ENCODE measurements at regions not wholly inside any gene's neighbourhood (a gene's known extent, or its start where the extent isn't known, plus 50 kb on each side); places are given as distances from the start of the nearest gene placed in this dataset.
"Not testable (repeated sequence)": the region's sequence is repeated elsewhere in the genome, so short reads cannot be mapped to it uniquely, and the experiment has no call there.

DNA sequence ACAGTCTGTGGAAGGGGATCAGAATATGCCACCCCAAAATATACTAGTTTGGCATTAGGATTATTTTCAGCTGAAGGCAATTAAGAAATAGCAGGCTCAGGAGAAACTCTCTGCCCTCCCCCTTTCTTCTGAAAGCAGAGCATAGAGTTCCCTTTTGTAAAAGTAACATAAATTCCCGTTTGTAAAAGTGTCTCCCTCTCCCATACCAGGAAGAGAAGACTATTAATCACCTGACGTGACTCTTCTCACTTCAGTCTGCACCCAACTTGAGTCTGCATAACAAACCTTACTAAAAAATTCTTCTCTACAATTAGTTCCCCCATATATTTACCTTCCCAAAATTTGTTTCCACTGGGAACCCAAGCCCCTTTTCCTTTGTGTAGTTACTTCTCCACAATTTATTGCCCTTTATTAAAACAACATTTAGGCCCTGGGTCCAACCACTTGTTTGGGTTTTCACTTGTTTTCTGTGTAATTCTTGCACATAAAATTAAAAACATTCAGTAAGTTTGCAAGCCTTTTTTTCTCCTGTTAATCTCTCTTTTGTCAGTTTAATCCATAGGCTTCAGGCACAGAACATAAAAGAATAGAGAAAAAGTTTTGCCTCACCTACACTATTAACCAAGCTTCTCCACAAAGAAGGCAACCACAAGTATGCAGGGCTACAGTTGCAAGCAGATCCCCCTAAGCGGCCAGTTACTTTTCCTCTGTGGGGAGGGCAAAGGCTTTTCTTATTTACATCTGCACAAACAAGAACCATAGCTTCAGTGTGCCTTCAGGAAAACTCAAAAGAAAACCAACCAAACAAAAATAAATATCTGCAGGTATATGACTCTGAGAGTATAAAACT is 73.8 kb upstream of the EPCAM start:
- DNase-seq = no peak

DNA sequence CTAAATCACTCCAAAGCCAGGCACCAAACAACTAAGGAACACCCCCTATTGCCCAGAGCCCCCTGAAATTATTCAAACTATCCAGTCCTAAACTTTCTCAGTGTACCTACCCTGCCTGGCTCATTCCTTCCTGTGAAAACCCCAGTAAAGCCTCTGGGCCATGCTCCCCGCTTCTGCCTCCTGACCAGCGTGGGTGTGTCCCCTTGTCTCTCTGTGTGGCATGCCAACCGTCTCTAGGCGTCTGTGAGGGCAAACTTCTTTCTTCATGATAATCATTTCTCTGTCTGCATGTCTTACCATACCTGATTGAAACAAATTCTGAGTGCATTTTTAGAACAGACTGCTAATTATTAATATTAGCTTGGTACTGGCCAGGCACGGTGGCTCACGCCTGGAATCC is 75.1 kb upstream of the EPCAM start:
- no peak for DNase-seq

- no peak for DNase-seq
These were observed 80.2 kb upstream of the EPCAM start for GRCh38 chr2:47288864-47289263.

GRCh38 chr2:47283659-47284058 is 85.5 kb upstream of the EPCAM start:
- DNase-seq = no peak

GRCh38 chr2:47282621-47283272 is 86.4 kb upstream of the EPCAM start:
- no peak for DNase-seq

DNA sequence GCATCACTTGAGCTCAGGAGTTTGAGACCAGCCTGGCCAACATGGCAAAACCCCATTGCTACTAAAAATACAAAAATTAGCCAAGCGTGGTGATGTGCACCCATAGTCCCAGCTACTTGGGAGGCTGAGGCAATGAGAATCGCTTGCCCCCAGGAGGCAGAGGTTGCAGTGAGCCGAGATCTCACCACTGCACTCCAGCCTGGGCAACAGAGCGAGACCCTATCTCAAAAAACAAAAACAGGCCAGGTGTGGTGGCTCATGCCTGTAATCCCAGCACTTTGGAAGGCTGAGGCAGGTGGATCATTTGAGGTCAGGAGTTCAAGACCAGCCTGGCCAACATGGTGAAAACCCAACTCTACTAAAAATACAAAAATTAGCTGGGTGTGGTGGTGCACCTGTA is 89.6 kb upstream of the EPCAM start:
- not testable (repeated sequence) for DNase-seq

GRCh38 chr2:47277987-47278386 is 91.1 kb upstream of the EPCAM start:
- no peak for DNase-seq

DNA sequence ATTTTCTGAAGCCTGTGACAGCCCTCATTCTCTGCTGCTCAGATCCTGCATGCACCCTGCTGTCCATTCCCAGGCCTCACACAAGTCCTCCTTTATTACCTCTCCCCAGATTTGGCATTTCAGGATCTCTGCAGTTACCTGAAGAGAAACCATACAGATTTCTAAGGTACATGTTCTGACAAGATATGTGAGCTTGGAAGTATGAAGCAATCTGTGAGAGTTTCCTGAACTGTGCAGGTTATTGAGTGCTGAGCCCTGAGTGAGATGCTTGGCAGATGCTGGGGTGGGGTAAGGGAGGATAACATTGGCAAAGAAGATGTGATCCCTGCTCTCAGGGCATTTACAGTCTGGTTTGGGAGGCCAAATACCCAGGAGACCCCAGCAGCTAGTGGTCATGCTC is 91.9 kb upstream of the EPCAM start:
- DNase-seq = no peak

DNA sequence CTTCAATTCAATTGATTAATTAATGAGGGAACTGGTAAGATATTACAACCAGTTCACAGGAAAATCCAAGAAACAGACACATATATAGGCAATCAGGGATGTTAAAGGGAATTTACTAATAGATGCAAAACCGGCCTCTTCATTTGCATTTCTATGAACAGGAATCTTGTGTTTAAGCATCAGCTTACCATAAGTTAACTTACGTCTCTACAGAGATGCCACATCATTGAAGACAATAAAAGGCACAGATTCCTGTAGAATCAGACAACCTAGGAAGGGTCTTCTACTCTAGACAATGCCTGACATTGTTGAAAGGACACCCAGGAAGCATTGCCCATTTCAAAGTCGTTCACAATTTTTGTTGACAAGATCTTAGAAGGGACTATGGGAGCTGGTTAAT is 93.0 kb upstream of the EPCAM start:
- no peak for DNase-seq

- DNase-seq = no peak
These were observed 94.9 kb upstream of the EPCAM start for GRCh38 chr2:47274054-47274782.

DNA sequence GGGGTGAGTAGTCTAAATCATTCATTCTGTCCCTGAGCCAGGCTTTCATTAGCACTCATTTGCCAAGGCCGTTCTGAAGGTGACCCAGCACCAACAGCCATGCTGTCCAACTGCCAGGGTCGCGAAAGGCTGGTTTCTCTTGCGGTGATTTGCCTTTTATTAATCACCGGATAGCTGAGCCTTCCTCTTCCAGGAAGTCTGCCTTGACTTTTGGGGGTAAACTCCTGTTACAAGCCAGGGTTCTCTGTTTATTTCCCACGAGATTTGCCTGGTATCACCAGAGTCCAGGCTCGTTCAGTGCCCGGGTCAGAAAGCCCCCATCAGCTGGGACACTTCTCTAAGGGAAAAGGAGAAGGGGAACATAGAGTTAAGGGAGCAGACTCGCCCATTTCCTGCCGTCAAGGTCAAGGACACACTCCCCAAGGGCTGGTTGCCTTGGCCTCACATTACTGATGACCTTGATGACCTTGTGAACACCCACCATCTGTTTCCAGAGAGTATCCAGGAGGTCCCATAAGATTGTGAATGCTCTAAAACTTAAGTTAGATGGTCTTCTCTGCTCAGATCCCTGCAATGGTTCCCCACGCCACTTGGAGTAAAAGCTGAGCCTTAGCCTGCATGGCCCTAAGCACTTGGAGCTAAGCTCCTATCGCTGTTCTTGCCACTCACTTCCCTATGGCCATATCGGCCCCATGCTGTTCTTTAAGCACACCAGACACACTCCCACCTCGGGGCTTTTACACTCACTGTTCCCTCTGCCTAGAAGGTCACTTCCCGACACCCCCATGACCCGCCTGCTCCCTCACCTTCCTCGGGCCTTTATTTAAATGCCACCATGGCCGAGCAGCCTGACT is 96.0 kb upstream of the EPCAM start:
- no peak for DNase-seq

- peak; percentile 43 to 61 for DNase-seq
These were observed 95.9 kb upstream of the CALM2 start for GRCh38 chr2:47272031-47272864.

- DNase-seq = no peak
These were observed 95.0 kb upstream of the CALM2 start for GRCh38 chr2:47271054-47272000.

- no peak for DNase-seq
These were observed 94.1 kb upstream of the CALM2 start for GRCh38 chr2:47270421-47270820.

DNA sequence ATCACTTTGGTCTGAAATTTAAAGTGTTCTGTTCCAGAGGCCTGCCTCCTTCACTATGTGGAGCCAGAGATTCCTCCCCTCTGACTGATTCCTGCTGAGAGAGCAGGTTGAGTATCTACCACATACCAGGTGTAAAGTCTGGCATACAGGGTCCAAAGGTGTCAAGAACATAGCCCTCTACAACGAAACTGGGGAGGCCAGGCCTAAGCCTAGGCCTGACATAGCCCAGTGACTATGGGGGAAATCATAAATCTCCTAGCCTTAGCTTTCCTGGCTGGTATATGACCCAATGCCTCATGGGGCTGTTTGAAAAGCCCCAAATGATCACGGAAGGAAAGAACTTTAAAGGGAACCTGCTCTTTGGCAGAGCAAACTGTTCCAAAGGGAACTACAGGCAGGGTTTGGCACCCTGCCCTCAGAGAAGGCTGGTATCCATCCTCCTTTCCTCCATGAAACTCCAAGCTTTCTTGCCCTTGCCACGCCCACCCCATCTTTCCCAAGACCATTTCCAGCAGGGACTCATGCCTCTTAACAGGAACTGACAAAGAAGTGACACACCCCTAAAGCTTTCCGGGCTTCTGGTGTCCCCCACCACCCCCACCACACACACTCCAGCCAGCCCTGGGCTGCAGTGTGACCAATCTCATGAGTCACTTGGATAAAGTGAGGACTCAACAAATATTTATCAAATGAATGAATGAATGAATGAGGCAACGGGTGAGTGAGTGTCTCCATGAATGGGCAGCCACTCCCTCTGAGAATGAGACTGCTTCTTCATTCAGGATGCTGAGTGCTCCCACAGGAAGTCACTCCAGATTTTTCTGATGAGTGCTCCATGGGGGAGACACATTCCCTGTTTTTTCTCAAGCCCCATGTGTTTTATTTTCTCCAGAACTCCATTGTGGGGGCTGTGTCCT is 93.3 kb upstream of the CALM2 start:
- DNase-seq = no peak

GRCh38 chr2:47267711-47268086 is 91.4 kb upstream of the CALM2 start:
- no peak for DNase-seq

DNA sequence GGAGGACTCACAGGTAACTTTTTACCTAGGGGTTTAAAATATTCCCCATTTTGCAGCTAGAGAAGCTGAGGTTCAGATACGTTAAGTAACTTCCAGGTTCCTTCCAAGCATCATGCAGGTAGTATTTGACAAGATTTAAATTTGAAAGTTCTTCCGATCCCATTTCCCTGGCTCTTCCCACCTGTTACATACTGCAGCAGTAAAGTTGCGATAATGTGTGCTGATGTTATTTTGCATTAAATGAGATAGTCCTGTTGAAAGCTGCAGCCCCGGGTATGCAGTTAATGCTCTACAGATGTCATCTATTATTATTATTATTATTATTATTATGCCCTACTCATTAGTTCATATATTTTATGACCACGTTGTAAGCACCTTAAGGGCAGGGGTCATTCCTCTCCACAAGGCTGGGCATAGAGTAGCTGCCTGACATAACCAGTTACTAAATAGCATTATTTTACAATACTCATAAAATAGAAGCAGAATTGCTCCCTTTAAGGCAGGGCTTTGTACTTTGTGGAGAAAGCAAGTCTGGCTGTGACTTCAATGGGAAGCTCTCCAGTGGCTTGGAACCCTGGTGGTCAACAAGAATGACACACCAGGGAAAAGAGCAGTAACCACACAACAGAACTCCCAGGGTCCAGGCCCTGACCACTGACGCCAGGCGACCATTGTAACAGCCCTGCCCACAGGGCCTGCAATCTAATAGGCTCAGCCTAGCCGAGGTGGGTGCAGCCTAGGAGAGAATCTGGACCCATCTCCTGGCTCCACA is 90.8 kb upstream of the CALM2 start:
- no peak for DNase-seq

GRCh38 chr2:47265751-47266231 is 89.5 kb upstream of the CALM2 start:
- peak; percentile 40 to 65 for DNase-seq

DNA sequence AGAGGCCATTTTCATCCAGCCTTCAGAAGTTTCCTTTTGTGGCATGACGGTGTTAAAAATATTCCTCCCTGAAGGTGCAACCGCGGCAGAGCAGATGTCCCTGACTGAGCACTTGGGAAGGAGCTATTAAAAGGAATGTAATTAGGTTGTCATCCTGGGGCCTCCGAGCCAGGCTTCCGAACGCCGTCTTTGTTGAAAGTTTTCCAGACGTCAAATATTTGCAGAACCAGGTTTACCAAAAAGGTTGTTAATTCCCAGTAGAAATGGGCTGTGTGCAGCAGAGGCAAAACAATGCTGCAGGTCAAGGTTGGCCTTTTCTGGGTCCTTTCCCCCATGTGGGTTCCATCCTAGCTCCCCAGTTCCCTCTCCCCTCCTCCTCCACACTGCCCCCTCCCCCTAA is 88.8 kb upstream of the CALM2 start:
- no peak for DNase-seq

All from NCI-H2081 (cell line).